ENCODE measurements at regions not wholly inside any gene's neighbourhood (a gene's known extent, or its start where the extent isn't known, plus 50 kb on each side); places are given as distances from the start of the nearest gene placed in this dataset.

- TF ChIP-seq, protein P1, sequence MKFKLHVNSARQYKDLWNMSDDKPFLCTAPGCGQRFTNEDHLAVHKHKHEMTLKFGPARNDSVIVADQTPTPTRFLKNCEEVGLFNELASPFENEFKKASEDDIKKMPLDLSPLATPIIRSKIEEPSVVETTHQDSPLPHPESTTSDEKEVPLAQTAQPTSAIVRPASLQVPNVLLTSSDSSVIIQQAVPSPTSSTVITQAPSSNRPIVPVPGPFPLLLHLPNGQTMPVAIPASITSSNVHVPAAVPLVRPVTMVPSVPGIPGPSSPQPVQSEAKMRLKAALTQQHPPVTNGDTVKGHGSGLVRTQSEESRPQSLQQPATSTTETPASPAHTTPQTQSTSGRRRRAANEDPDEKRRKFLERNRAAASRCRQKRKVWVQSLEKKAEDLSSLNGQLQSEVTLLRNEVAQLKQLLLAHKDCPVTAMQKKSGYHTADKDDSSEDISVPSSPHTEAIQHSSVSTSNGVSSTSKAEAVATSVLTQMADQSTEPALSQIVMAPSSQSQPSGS (IDR thresholded peaks at IDR 0.05; ENCODE audit: low read length), result no peak
- TF ChIP-seq POLR2AphosphoS2 (IDR thresholded peaks at IDR 0.05; ENCODE audit: low read depth, low read length), result no peak
- TF ChIP-seq SUPT20H (IDR thresholded peaks at IDR 0.05; ENCODE audit: borderline replicate concordance, control insufficient read depth, low read depth, low read length), result no peak
- TF ChIP-seq CTCF (IDR thresholded peaks at IDR 0.05 in 2 of 3, conservative IDR thresholded peaks at IDR 0.05 in 1 of 3; ENCODE audit: control insufficient read depth in 2 of 3, extremely low read depth in 1 of 3, insufficient read depth in 1 of 3, low read depth in 3 of 3, low read length in 3 of 3), result no peak
- TF ChIP-seq, protein P2, sequence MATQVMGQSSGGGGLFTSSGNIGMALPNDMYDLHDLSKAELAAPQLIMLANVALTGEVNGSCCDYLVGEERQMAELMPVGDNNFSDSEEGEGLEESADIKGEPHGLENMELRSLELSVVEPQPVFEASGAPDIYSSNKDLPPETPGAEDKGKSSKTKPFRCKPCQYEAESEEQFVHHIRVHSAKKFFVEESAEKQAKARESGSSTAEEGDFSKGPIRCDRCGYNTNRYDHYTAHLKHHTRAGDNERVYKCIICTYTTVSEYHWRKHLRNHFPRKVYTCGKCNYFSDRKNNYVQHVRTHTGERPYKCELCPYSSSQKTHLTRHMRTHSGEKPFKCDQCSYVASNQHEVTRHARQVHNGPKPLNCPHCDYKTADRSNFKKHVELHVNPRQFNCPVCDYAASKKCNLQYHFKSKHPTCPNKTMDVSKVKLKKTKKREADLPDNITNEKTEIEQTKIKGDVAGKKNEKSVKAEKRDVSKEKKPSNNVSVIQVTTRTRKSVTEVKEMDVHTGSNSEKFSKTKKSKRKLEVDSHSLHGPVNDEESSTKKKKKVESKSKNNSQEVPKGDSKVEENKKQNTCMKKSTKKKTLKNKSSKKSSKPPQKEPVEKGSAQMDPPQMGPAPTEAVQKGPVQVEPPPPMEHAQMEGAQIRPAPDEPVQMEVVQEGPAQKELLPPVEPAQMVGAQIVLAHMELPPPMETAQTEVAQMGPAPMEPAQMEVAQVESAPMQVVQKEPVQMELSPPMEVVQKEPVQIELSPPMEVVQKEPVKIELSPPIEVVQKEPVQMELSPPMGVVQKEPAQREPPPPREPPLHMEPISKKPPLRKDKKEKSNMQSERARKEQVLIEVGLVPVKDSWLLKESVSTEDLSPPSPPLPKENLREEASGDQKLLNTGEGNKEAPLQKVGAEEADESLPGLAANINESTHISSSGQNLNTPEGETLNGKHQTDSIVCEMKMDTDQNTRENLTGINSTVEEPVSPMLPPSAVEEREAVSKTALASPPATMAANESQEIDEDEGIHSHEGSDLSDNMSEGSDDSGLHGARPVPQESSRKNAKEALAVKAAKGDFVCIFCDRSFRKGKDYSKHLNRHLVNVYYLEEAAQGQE (IDR thresholded peaks at IDR 0.05; ENCODE audit: low read depth, low read length), result no peak
- no peak for TF ChIP-seq EP300 (IDR thresholded peaks at IDR 0.05; ENCODE audit: borderline replicate concordance in 1 of 2, control insufficient read depth in 1 of 2, low read depth in 2 of 2, low read length in 2 of 2)
- TF ChIP-seq RB1 (IDR thresholded peaks at IDR 0.05; ENCODE audit: borderline replicate concordance), result no peak
- TF ChIP-seq, protein P3, sequence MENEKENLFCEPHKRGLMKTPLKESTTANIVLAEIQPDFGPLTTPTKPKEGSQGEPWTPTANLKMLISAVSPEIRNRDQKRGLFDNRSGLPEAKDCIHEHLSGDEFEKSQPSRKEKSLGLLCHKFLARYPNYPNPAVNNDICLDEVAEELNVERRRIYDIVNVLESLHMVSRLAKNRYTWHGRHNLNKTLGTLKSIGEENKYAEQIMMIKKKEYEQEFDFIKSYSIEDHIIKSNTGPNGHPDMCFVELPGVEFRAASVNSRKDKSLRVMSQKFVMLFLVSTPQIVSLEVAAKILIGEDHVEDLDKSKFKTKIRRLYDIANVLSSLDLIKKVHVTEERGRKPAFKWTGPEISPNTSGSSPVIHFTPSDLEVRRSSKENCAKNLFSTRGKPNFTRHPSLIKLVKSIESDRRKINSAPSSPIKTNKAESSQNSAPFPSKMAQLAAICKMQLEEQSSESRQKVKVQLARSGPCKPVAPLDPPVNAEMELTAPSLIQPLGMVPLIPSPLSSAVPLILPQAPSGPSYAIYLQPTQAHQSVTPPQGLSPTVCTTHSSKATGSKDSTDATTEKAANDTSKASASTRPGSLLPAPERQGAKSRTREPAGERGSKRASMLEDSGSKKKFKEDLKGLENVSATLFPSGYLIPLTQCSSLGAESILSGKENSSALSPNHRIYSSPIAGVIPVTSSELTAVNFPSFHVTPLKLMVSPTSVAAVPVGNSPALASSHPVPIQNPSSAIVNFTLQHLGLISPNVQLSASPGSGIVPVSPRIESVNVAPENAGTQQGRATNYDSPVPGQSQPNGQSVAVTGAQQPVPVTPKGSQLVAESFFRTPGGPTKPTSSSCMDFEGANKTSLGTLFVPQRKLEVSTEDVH (IDR thresholded peaks at IDR 0.05; ENCODE audit: low read depth, partially characterized antibody), result no peak
- TF ChIP-seq, protein P4, sequence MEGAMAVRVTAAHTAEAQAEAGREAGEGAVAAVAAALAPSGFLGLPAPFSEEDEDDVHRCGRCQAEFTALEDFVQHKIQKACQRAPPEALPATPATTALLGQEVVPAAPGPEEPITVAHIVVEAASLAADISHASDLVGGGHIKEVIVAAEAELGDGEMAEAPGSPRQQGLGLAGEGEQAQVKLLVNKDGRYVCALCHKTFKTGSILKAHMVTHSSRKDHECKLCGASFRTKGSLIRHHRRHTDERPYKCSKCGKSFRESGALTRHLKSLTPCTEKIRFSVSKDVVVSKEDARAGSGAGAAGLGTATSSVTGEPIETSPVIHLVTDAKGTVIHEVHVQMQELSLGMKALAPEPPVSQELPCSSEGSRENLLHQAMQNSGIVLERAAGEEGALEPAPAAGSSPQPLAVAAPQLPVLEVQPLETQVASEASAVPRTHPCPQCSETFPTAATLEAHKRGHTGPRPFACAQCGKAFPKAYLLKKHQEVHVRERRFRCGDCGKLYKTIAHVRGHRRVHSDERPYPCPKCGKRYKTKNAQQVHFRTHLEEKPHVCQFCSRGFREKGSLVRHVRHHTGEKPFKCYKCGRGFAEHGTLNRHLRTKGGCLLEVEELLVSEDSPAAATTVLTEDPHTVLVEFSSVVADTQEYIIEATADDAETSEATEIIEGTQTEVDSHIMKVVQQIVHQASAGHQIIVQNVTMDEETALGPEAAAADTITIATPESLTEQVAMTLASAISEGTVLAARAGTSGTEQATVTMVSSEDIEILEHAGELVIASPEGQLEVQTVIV (IDR thresholded peaks at IDR 0.05; ENCODE audit: borderline replicate concordance, partially characterized antibody), result no peak
- TF ChIP-seq USF1 (IDR thresholded peaks at IDR 0.05; ENCODE audit: borderline replicate concordance, extremely low read length, insufficient read depth, low read depth, low read length), result no peak
These were observed 1017.5 kb upstream of the TENM4 start for GRCh38 chr11:80458376-80458775.
